GM12864 (cell line): ENCODE measurements at regions not wholly inside any gene's neighbourhood (a gene's known extent, or its start where the extent isn't known, plus 50 kb on each side); places are given as distances from the start of the nearest gene placed in this dataset.
"Not testable (repeated sequence)": the region's sequence is repeated elsewhere in the genome, so short reads cannot be mapped to it uniquely, and the experiment has no call there.

Source experiments
- DNase-seq: peaks from one replicate; pipeline ENCODE4 v3.0.0-alpha.2; 2011; ENCODE audit warnings: low read depth
- H3K4me3 ChIP-seq: 2 replicates; pipeline ENCODE4 v1.5.1; 2011; ENCODE audit warnings: mild to moderate bottlenecking, low read depth, low read length, control low read depth
- CTCF ChIP-seq: IDR thresholded peaks from 2 replicates; pipeline ENCODE4 v1.5.1; 2011; ENCODE audit warnings: low read depth, mild to moderate bottlenecking, moderate library complexity, low read length, control low read depth, inconsistent platforms; ENCODE audit errors: missing control alignments

GRCh38 chr1:187038784-187039183 is 210.0 kb downstream of the PLA2G4A start:
- no peak for DNase-seq
- no peak overlapping the region for H3K4me3 ChIP-seq
- TF ChIP-seq CTCF, result no peak

GRCh38 chr1:187041104-187041503 is 212.4 kb downstream of the PLA2G4A start:
- H3K4me3 ChIP-seq, result no peak overlapping the region
- TF ChIP-seq CTCF, result no peak
- no peak for DNase-seq

GRCh38 chr1:187042538-187042937 is 213.8 kb downstream of the PLA2G4A start:
- no peak for DNase-seq
- TF ChIP-seq CTCF, result no peak
- H3K4me3 ChIP-seq, result no peak overlapping the region

- DNase-seq, H3K4me3 ChIP-seq: not testable (repeated sequence)
Observed at GRCh38 chr1:187043433-187043832, 214.7 kb downstream of the PLA2G4A start.

GRCh38 chr1:187044411-187044810 is 215.7 kb downstream of the PLA2G4A start:
- no peak for DNase-seq
- no peak overlapping the region for H3K4me3 ChIP-seq
- no peak for TF ChIP-seq CTCF

- H3K4me3 ChIP-seq, result no peak overlapping the region
- TF ChIP-seq CTCF, result no peak
- no peak for DNase-seq
Observed at GRCh38 chr1:187045371-187045770, 216.6 kb downstream of the PLA2G4A start.

- no peak for TF ChIP-seq CTCF
- DNase-seq, result no peak
- no peak overlapping the region for H3K4me3 ChIP-seq
Observed at GRCh38 chr1:187046293-187046692, 217.5 kb downstream of the PLA2G4A start.

- no peak for TF ChIP-seq CTCF
- DNase-seq, result no peak
- H3K4me3 ChIP-seq, result no peak overlapping the region
Observed at GRCh38 chr1:187047298-187047697, 218.5 kb downstream of the PLA2G4A start.
